Endothelial cell of umbilical vein (primary cell): ENCODE measurements at regions not wholly inside any gene's neighbourhood (a gene's known extent, or its start where the extent isn't known, plus 50 kb on each side); places are given as distances from the start of the nearest gene placed in this dataset.

Experiments used
- BruUV-seq: library from RNA; stranded (reverse); fragments of 400-500 nt; replicated peaks from 2 replicates; lab custom pipeline; 2021; lab: Mats Ljungman, UMichigan
- CTCF ChIA-PET: fragments of 300-600, 350-600 bp; sonication (Branson Sonifier 250); formaldehyde crosslinking; loops from one replicate; lab custom pipeline; 2021; ENCODE audit warnings: antibody characterized with exemption, inconsistent platforms; lab: Charles Lee
- POLR2A ChIA-PET: fragments of 300-600, 350-600 bp; sonication (Branson Sonifier 250); formaldehyde crosslinking; loops from one replicate; lab custom pipeline; 2021; ENCODE audit warnings: antibody characterized with exemption, inconsistent platforms; lab: Charles Lee
- DNase-seq: peaks from one replicate; pipeline ENCODE4 v3.0.0-alpha.2; 2011; ENCODE audit warnings: low read depth, low spot score
- FAIRE-seq: peaks from 2 replicates; lab custom pipeline; 2011; peaks lifted over from hg19 to GRCh38; lab: Jason Lieb, UNC
- H2AFZ ChIP-seq: 2 replicates; pipeline ENCODE4 v1.6.0; 2012; ENCODE audit warnings: low read depth, low read length, control low read depth, inconsistent platforms
- H3K27ac ChIP-seq: 2 replicates; pipeline ENCODE4 v1.5.1; 2011; ENCODE audit warnings: low read depth, mild to moderate bottlenecking, control low read depth, low read length, moderate library complexity; ENCODE audit not compliant: insufficient read depth
- H3K27me3 ChIP-seq, 2 experiments: 2 replicates each; pipeline versions ENCODE4 v1.6.0 to v1.6.1; 2011; ENCODE audit warnings: low read length in 2 of 2, mixed read lengths in 1 of 2; ENCODE audit not compliant: control insufficient read depth in 2 of 2, insufficient read depth in 2 of 2
- H3K36me3 ChIP-seq, 2 experiments: 2 replicates in 1 of 2; 3 replicates in 1 of 2; pipeline ENCODE4 v1.5.1; 2011; ENCODE audit warnings: low read length in 2 of 2, mild to moderate bottlenecking in 1 of 2, moderate library complexity in 1 of 2; ENCODE audit not compliant: control insufficient read depth in 2 of 2, insufficient read depth in 2 of 2; ENCODE audit errors: extremely low read depth in 1 of 2
- H3K4me1 ChIP-seq: 3 replicates; pipeline ENCODE4 v1.5.1; 2011; ENCODE audit warnings: mild to moderate bottlenecking, low read length; ENCODE audit not compliant: control insufficient read depth, insufficient read depth; ENCODE audit errors: extremely low read depth
- H3K4me2 ChIP-seq: 2 replicates; pipeline ENCODE4 v1.6.1; 2011; ENCODE audit warnings: low read length, control low read depth, mixed read lengths; ENCODE audit not compliant: insufficient read depth
- H3K4me3 ChIP-seq, 3 experiments: fragments of 200-600 bp in 1 of 3; sonication (generic), shearing (Covaris generic) in 1 of 3; replicated peaks in 1 of 3; 2 replicates each; pipeline ENCODE4 v1.5.1; 2011 to 2016; ENCODE audit warnings: control low read depth in 3 of 3, low read length in 3 of 3, mild to moderate bottlenecking in 2 of 3, inconsistent platforms in 1 of 3, low read depth in 1 of 3, moderate library complexity in 1 of 3; ENCODE audit not compliant: insufficient read depth in 1 of 3
- H3K79me2 ChIP-seq: 2 replicates; pipeline ENCODE4 v1.6.0; 2012; ENCODE audit warnings: low read length, inconsistent platforms; ENCODE audit not compliant: control insufficient read depth, insufficient read depth
- H3K9ac ChIP-seq: replicated peaks from 2 replicates; pipeline ENCODE3; 2011; ENCODE audit warnings: low read length, control low read depth; ENCODE audit not compliant: insufficient read depth; ENCODE audit errors: extremely low read depth
- H3K9me1 ChIP-seq: replicated peaks from 3 replicates; pipeline ENCODE4 v1.6.0; 2011; ENCODE audit warnings: mild to moderate bottlenecking, low read length; ENCODE audit not compliant: control insufficient read depth, insufficient read depth; ENCODE audit errors: extremely low read depth
- H3K9me3 ChIP-seq: replicated peaks from 2 replicates; pipeline ENCODE4 v1.5.1; 2012; ENCODE audit warnings: low read length, inconsistent platforms; ENCODE audit not compliant: control insufficient read depth, insufficient read depth
- H4K20me1 ChIP-seq: replicated peaks from 2 replicates; pipeline ENCODE3; 2011; ENCODE audit warnings: mild to moderate bottlenecking, low read length; ENCODE audit not compliant: control insufficient read depth, insufficient read depth; ENCODE audit errors: extremely low read depth
- EZH2 ChIP-seq: IDR thresholded peaks from 2 replicates; pipeline ENCODE4 v1.6.1; 2012; ENCODE audit warnings: borderline replicate concordance, low read depth, mild to moderate bottlenecking, moderate library complexity, low read length, inconsistent platforms; ENCODE audit not compliant: severe bottlenecking
- FOS ChIP-seq: IDR thresholded peaks from 2 replicates; pipeline ENCODE4 v1.6.1; 2011; ENCODE audit warnings: mild to moderate bottlenecking, low read length, moderate library complexity, borderline replicate concordance; ENCODE audit not compliant: insufficient read depth
- GATA2 ChIP-seq: IDR thresholded peaks from 2 replicates; pipeline ENCODE4 v1.7.0; 2011; ENCODE audit warnings: low read depth, mild to moderate bottlenecking, moderate library complexity, mixed read lengths, low read length; ENCODE audit not compliant: insufficient read length, insufficient read depth
- JUN ChIP-seq: IDR thresholded peaks from 2 replicates; pipeline ENCODE4 v1.6.1; 2011; ENCODE audit warnings: borderline replicate concordance, low read depth; ENCODE audit not compliant: insufficient read length, insufficient read depth
- MYC ChIP-seq: IDR thresholded peaks from one replicate; pipeline ENCODE4 v1.6.1; 2011; ENCODE audit warnings: mild to moderate bottlenecking, low read depth, low read length
- POLR2A ChIP-seq: IDR thresholded peaks from 2 replicates; pipeline ENCODE4 v1.6.1; 2012; ENCODE audit warnings: low read depth, mild to moderate bottlenecking, control low read depth, low read length
- POLR2AphosphoS5 ChIP-seq: IDR thresholded peaks from 2 replicates; pipeline ENCODE4 v1.6.1; 2012; ENCODE audit warnings: low read depth, mild to moderate bottlenecking, control low read depth, low read length, moderate library complexity; ENCODE audit not compliant: insufficient read depth
- dilution Hi-C: fragments of 300-500 bp; cut with MboI; formaldehyde crosslinking; loops from one replicate; pipeline ENCODE4 v1.15.0; 2019; ENCODE audit warnings: low sequenced_read_pairs; ENCODE audit not compliant: extremely low pct_ligation_motif_present
- intact Hi-C: fragments of 100-400 bp; cut with micrococcal nuclease; formaldehyde crosslinking; loops from one replicate; pipeline ENCODE4 v1.10.0; 2022
- TF ChIP-seq, protein P1 (sequence below): IDR thresholded peaks from 2 replicates; pipeline ENCODE4 v1.6.1; 2011; ENCODE audit not compliant: insufficient read depth, insufficient read length
- TF ChIP-seq, protein P2 (sequence below), 2 donors: IDR thresholded peaks; 1 replicate in 1 of 2; 2 replicates in 1 of 2; pipeline ENCODE4 v1.5.1; 2011; ENCODE audit warnings: low read length in 2 of 2, mild to moderate bottlenecking in 2 of 2, moderate library complexity in 2 of 2, control low read depth in 1 of 2, inconsistent platforms in 1 of 2, low read depth in 1 of 2; ENCODE audit not compliant: insufficient read depth in 1 of 2; ENCODE audit errors: extremely low read depth in 1 of 2

DNA sequence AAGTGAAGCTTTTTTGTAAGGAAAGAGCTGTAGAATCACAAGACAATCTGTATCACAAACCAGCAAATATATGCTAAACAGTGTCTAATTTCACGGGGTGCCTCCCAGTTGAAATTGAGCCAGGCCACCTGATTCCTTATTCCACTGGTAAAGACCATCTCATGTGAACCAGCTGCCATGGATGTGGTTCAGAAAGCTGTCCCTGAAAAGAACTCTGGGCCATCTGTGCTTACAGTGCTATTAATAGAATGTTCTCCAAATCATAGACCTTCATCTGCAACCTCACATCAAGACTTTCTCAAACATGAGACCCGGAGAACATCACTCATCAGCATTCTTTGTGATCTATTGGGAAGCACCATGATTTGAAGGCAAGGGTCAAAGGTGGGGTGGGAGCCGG lies 89.7 kb downstream of the FBXO5 start:
- dilution Hi-C loops = no loop called here
- ChIA-PET POLR2A (no interaction called here), CTCF (interaction anchor here (1.5 kb wide), 1 partner anchor 55 kb away, joined by 4 read pairs; no protein-coding TSS in a partner anchor)
- Histone ChIP-seq H3K27ac (no peak overlapping the region), H3K9me3 (no peaks in the 10 kb centered on the region), H3K27me3 (peaks cover 2 to 4% of the 10 kb centered on the region in 2 experiments), H3K9ac (no peak overlapping the region), H3K4me2 (no peak overlapping the region), H3K36me3 (no peaks in the 10 kb centered on the region), H3K9me1 (no peaks in the 10 kb centered on the region), H3K4me3 (no peak overlapping the region), H3K4me1 (no peaks in the 10 kb centered on the region), H2AFZ (no peak overlapping the region), H3K79me2 (no peaks in the 10 kb centered on the region), H4K20me1 (no peaks in the 10 kb centered on the region)
- intact Hi-C loops = no loop called here
- BruUV-seq = no TSS peak
- TF ChIP-seq, protein P1, sequence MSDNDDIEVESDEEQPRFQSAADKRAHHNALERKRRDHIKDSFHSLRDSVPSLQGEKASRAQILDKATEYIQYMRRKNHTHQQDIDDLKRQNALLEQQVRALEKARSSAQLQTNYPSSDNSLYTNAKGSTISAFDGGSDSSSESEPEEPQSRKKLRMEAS = no peak
- TF ChIP-seq EZH2 (no peak), POLR2AphosphoS5 (no peak), GATA2 (no peak), MYC (no peak), FOS (no peak), JUN (no peak), POLR2A (no peak)
- TF ChIP-seq, protein P2, sequence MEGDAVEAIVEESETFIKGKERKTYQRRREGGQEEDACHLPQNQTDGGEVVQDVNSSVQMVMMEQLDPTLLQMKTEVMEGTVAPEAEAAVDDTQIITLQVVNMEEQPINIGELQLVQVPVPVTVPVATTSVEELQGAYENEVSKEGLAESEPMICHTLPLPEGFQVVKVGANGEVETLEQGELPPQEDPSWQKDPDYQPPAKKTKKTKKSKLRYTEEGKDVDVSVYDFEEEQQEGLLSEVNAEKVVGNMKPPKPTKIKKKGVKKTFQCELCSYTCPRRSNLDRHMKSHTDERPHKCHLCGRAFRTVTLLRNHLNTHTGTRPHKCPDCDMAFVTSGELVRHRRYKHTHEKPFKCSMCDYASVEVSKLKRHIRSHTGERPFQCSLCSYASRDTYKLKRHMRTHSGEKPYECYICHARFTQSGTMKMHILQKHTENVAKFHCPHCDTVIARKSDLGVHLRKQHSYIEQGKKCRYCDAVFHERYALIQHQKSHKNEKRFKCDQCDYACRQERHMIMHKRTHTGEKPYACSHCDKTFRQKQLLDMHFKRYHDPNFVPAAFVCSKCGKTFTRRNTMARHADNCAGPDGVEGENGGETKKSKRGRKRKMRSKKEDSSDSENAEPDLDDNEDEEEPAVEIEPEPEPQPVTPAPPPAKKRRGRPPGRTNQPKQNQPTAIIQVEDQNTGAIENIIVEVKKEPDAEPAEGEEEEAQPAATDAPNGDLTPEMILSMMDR (IDR thresholded peaks at IDR 0.05; ENCODE audit: extremely low read depth in 1 of 2, insufficient read depth in 1 of 2, low read depth in 1 of 2, low read length in 2 of 2) = no peak
- FAIRE-seq (no peak), DNase-seq (no peak)
